ENCODE measurements at regions not wholly inside any gene's neighbourhood (a gene's known extent, or its start where the extent isn't known, plus 50 kb on each side); places are given as distances from the start of the nearest gene placed in this dataset.

DNA sequence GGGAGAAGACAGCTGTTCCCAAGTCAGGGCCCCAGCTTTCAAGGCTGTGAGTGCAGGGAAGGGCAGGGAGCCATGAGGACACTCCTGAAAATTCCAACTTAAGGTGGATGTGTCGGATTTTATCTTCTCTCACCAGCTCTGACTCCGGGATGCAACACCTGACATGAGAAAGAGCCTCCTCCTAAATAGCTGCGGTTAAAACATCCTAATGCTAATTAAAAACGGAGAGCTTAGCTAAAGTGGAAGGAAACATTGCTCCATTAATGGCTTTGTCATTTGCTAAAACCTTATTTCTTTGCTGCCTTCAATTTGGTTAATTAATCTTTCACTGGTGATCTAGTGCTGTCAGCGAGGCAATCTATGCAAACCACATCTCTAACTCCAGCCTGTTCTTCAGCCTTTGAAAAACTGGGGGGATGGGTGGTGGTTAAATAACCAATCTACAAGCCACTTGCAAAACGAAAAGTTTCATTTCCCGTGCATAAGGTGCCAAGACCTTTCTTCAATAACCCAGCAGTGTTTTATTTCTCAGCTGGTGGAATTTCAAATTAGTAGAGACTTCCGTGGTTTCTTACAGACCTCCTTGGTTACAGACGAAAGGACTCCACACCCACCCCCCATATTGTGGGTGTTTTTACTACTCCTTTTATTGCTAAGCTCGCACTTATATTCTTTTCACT lies 379.6 kb downstream of the MLLT3 start:
- Histone ChIP-seq H3K4me1 (ENCODE audit: control insufficient read depth, insufficient read depth, low read length) (no peaks in the 10 kb centered on the region), H3K9me3 (ENCODE audit: control insufficient read depth, insufficient read depth, low read depth, low read length) (no peaks in the 10 kb centered on the region), H3K4me3 (ENCODE audit: low read depth, low read length) (no peak overlapping the region), H3K27ac (ENCODE audit: extremely low read depth, low read depth, low read length) (no peak overlapping the region), H3K36me3 (ENCODE audit: control insufficient read depth in 2 of 2, insufficient read depth in 1 of 2, low read length in 2 of 2) (no peaks in the 10 kb centered on the region)
- ChIA-PET POLR2A (interaction anchor here (0.6 kb wide), 1 partner anchor 57 kb away, joined by 3 read pairs; no protein-coding TSS in a partner anchor), CTCF (interaction anchor here (0.5 to 1.1 kb wide), 2 partner anchors 28 to 642 kb away, joined by 3 read pairs; no protein-coding TSS in a partner anchor)
- TF ChIP-seq, protein P1, sequence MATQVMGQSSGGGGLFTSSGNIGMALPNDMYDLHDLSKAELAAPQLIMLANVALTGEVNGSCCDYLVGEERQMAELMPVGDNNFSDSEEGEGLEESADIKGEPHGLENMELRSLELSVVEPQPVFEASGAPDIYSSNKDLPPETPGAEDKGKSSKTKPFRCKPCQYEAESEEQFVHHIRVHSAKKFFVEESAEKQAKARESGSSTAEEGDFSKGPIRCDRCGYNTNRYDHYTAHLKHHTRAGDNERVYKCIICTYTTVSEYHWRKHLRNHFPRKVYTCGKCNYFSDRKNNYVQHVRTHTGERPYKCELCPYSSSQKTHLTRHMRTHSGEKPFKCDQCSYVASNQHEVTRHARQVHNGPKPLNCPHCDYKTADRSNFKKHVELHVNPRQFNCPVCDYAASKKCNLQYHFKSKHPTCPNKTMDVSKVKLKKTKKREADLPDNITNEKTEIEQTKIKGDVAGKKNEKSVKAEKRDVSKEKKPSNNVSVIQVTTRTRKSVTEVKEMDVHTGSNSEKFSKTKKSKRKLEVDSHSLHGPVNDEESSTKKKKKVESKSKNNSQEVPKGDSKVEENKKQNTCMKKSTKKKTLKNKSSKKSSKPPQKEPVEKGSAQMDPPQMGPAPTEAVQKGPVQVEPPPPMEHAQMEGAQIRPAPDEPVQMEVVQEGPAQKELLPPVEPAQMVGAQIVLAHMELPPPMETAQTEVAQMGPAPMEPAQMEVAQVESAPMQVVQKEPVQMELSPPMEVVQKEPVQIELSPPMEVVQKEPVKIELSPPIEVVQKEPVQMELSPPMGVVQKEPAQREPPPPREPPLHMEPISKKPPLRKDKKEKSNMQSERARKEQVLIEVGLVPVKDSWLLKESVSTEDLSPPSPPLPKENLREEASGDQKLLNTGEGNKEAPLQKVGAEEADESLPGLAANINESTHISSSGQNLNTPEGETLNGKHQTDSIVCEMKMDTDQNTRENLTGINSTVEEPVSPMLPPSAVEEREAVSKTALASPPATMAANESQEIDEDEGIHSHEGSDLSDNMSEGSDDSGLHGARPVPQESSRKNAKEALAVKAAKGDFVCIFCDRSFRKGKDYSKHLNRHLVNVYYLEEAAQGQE (tag by site-specific recombination; IDR thresholded peaks at IDR 0.05) = no peak
- TF ChIP-seq ZNF837 (tag by site-specific recombination; IDR thresholded peaks at IDR 0.05) (no peak), ZNF146 (tag by site-specific recombination; IDR thresholded peaks at IDR 0.05) (no peak), ZNF211 (tag by site-specific recombination; IDR thresholded peaks at IDR 0.05; ENCODE audit: low read depth) (no peak), ZNF830 (tag by site-specific recombination; IDR thresholded peaks at IDR 0.05; ENCODE audit: low read depth) (no peak), ZNF24 (tag by site-specific recombination; IDR thresholded peaks at IDR 0.05) (no peak), ZNF600 (tag by site-specific recombination; IDR thresholded peaks at IDR 0.05) (no peak), SP2 (tag by site-specific recombination; IDR thresholded peaks at IDR 0.05) (no peak), ZNF514 (tag by site-specific recombination; IDR thresholded peaks at IDR 0.05) (no peak), ZNF585B (tag by site-specific recombination; IDR thresholded peaks at IDR 0.05) (no peak), ZNF473 (tag by site-specific recombination; IDR thresholded peaks at IDR 0.05) (no peak), MEIS1 (CRISPR knock-in tag; IDR thresholded peaks at IDR 0.05; ENCODE audit: borderline replicate concordance) (no peak), ZNF341 (tag by site-specific recombination; IDR thresholded peaks at IDR 0.05; ENCODE audit: low read depth) (no peak), TRIM28 (IDR thresholded peaks at IDR 0.05; ENCODE audit: borderline replicate concordance, low read length) (no peak), ZFP41 (tag by site-specific recombination; IDR thresholded peaks at IDR 0.05; ENCODE audit: borderline replicate concordance) (no peak), ZNF530 (tag by site-specific recombination; IDR thresholded peaks at IDR 0.05; ENCODE audit: low read depth) (no peak)
- TF ChIP-seq, protein P2, sequence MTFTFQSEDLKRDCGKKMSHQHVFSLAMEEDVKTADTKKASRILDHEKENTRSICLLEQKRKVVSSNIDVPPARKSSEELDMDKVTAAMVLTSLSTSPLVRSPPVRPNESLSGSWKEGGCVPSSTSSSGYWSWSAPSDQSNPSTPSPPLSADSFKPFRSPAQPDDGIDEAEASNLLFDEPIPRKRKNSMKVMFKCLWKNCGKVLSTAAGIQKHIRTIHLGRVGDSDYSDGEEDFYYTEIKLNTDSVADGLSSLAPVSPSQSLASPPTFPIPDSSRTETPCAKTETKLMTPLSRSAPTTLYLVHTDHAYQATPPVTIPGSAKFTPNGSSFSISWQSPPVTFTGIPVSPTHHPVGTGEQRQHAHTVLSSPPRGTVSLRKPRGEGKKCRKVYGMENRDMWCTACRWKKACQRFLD (tag by site-specific recombination; IDR thresholded peaks at IDR 0.05) = no peak
- TF ChIP-seq, protein P3, sequence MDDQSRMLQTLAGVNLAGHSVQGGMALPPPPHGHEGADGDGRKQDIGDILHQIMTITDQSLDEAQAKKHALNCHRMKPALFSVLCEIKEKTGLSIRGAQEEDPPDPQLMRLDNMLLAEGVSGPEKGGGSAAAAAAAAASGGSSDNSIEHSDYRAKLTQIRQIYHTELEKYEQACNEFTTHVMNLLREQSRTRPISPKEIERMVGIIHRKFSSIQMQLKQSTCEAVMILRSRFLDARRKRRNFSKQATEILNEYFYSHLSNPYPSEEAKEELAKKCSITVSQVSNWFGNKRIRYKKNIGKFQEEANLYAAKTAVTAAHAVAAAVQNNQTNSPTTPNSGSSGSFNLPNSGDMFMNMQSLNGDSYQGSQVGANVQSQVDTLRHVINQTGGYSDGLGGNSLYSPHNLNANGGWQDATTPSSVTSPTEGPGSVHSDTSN (CRISPR knock-in tag; IDR thresholded peaks at IDR 0.05) = no peak

DNA sequence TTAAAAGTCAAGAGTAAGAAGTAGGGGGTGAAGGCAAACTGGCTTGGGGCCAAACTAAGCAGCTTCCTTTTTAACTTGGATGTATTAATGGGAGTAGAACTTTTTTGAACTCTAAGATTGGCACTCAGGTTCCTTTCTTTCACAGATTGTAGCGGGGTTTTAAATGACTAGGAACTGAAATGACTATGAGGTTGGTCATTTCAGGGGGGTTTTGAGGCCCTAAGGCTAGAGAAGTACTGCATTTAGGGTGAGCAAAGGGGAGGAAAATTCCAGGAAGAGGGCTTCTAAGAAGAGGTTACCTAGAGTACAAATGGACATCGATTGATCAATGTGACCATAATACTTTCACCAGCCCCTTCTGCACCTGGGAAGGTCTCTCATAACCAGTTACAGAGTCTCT lies 381.8 kb downstream of the MLLT3 start:
- Histone ChIP-seq H3K27ac (ENCODE audit: extremely low read depth, low read depth, low read length) (no peak overlapping the region), H3K9me3 (ENCODE audit: control insufficient read depth, insufficient read depth, low read depth, low read length) (no peaks in the 10 kb centered on the region), H3K4me3 (ENCODE audit: low read depth, low read length) (no peak overlapping the region), H3K4me1 (ENCODE audit: control insufficient read depth, insufficient read depth, low read length) (no peaks in the 10 kb centered on the region), H3K36me3 (ENCODE audit: control insufficient read depth in 2 of 2, insufficient read depth in 1 of 2, low read length in 2 of 2) (no peaks in the 10 kb centered on the region)
- ChIA-PET CTCF (interaction anchor here (0.5 kb wide), 1 partner anchor 748 kb away, joined by 3 read pairs; no protein-coding TSS in a partner anchor), POLR2A (no interaction called here)
- no peak for TF ChIP-seq ZFP41 (tag by site-specific recombination; IDR thresholded peaks at IDR 0.05; ENCODE audit: borderline replicate concordance)
- TF ChIP-seq, protein P4, sequence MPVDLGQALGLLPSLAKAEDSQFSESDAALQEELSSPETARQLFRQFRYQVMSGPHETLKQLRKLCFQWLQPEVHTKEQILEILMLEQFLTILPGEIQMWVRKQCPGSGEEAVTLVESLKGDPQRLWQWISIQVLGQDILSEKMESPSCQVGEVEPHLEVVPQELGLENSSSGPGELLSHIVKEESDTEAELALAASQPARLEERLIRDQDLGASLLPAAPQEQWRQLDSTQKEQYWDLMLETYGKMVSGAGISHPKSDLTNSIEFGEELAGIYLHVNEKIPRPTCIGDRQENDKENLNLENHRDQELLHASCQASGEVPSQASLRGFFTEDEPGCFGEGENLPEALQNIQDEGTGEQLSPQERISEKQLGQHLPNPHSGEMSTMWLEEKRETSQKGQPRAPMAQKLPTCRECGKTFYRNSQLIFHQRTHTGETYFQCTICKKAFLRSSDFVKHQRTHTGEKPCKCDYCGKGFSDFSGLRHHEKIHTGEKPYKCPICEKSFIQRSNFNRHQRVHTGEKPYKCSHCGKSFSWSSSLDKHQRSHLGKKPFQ (tag by site-specific recombination; IDR thresholded peaks at IDR 0.05) = no peak
- TF ChIP-seq ZNF555 (tag by site-specific recombination; conservative IDR thresholded peaks at IDR 0.05) = no peak
- no peak for TF ChIP-seq HOXA7 (CRISPR knock-in tag; IDR thresholded peaks at IDR 0.05; ENCODE audit: borderline replicate concordance)
- TF ChIP-seq, protein P2 (tag by site-specific recombination; IDR thresholded peaks at IDR 0.05) = no peak
- TF ChIP-seq ZNF311 (tag by site-specific recombination; IDR thresholded peaks at IDR 0.05; ENCODE audit: borderline replicate concordance) = no peak
- TF ChIP-seq ZNF701 (tag by site-specific recombination; IDR thresholded peaks at IDR 0.05) = no peak
- TF ChIP-seq, protein P5, sequence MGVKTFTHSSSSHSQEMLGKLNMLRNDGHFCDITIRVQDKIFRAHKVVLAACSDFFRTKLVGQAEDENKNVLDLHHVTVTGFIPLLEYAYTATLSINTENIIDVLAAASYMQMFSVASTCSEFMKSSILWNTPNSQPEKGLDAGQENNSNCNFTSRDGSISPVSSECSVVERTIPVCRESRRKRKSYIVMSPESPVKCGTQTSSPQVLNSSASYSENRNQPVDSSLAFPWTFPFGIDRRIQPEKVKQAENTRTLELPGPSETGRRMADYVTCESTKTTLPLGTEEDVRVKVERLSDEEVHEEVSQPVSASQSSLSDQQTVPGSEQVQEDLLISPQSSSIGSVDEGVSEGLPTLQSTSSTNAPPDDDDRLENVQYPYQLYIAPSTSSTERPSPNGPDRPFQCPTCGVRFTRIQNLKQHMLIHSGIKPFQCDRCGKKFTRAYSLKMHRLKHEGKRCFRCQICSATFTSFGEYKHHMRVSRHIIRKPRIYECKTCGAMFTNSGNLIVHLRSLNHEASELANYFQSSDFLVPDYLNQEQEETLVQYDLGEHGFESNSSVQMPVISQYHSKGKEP (tag by site-specific recombination; IDR thresholded peaks at IDR 0.05) = no peak
- no peak for TF ChIP-seq ZNF707 (tag by site-specific recombination; IDR thresholded peaks at IDR 0.05)

Measured in HEK293 (cell line).